HepG2 (cell line): ENCODE measurements at regions not wholly inside any gene's neighbourhood (a gene's known extent, or its start where the extent isn't known, plus 50 kb on each side); places are given as distances from the start of the nearest gene placed in this dataset.

Experiments
- ATAC-seq: fragments of 200-7000 bp; cut with Tn5 transposase; 3 replicates; pipeline ENCODE4 v1.9.1; 2020; ENCODE audit warnings: mild to moderate bottlenecking, moderate library complexity
- BruUV-seq: library from RNA; stranded (reverse); fragments of 400-500 nt; replicated peaks from 2 replicates; lab custom pipeline; 2021; lab: Mats Ljungman, UMichigan
- CTCF ChIA-PET: fragments of 300-600 bp; formaldehyde crosslinking; extraction: SDS; loops from one replicate; lab custom pipeline; 2021; ENCODE audit warnings: low total read pairs, inconsistent platforms, low intra/inter-chr PET ratio; lab: Yijun Ruan, JAX
- POLR2A ChIA-PET: fragments of 350-600 bp; sonication (Branson Sonifier 250); formaldehyde crosslinking; loops from one replicate; lab custom pipeline; 2020; ENCODE audit warnings: antibody characterized with exemption, inconsistent platforms; lab: Yijun Ruan, JAX
- DNase-seq: peaks from one replicate; pipeline ENCODE4 v3.0.0-alpha.2; 2015; ENCODE audit warnings: low spot score
- FAIRE-seq: peaks from 3 replicates; lab custom pipeline; 2011; peaks lifted over from hg19 to GRCh38; lab: Jason Lieb, UNC
- H2AFZ ChIP-seq: one replicate; pipeline ENCODE4 v1.6.1; 2011; ENCODE audit warnings: low read length, inconsistent platforms
- H3K27ac ChIP-seq: fragments of 300-600 bp; 3 replicates; pipeline ENCODE4 v1.8.0; 2011; ENCODE audit warnings: mixed run types, mild to moderate bottlenecking, mixed read lengths, low read length, inconsistent platforms; ENCODE audit not compliant: insufficient read depth; ENCODE audit errors: extremely low read length
- H3K27me3 ChIP-seq, 2 experiments: fragments of 200-600 bp in 1 of 2; 2 replicates in 1 of 2; 3 replicates in 1 of 2; pipeline versions ENCODE4 v1.6.0 to v1.8.0; 2011; ENCODE audit warnings: low read length in 2 of 2, mild to moderate bottlenecking in 2 of 2, moderate library complexity in 2 of 2, inconsistent platforms in 1 of 2; ENCODE audit not compliant: insufficient read depth in 2 of 2, control insufficient read depth in 1 of 2
- H3K36me3 ChIP-seq, 2 experiments: fragments of 200-600 bp in 1 of 2; replicated peaks in 1 of 2; 2 replicates in 1 of 2; 3 replicates in 1 of 2; pipeline versions ENCODE4 v1.5.1 to v1.8.0; 2011; ENCODE audit warnings: low read length in 2 of 2, inconsistent platforms in 1 of 2; ENCODE audit not compliant: insufficient read depth in 2 of 2, control insufficient read depth in 1 of 2
- H3K4me1 ChIP-seq: 2 replicates; pipeline ENCODE4 v1.5.1; 2012; ENCODE audit warnings: low read length, inconsistent platforms; ENCODE audit not compliant: insufficient read depth
- H3K4me2 ChIP-seq: 2 replicates; pipeline ENCODE4 v1.6.0; 2011; ENCODE audit warnings: low read depth, low read length, inconsistent platforms
- H3K4me3 ChIP-seq, 3 experiments: fragments of 200-600 bp in 1 of 3; sonication (generic), shearing (Covaris generic) in 1 of 3; replicated peaks in 1 of 3; 2 replicates each; pipeline ENCODE4 v1.5.1; 2011 to 2016; ENCODE audit warnings: low read length in 3 of 3, inconsistent platforms in 2 of 3, low read depth in 2 of 3, mild to moderate bottlenecking in 2 of 3, control low read depth in 1 of 3, mixed read lengths in 1 of 3; ENCODE audit not compliant: insufficient read depth in 1 of 3
- H3K79me2 ChIP-seq: one replicate; pipeline ENCODE4 v1.6.1; 2011; ENCODE audit warnings: low read length, inconsistent platforms; ENCODE audit not compliant: insufficient read depth
- H3K9ac ChIP-seq: 2 replicates; pipeline ENCODE4 v1.6.0; 2011; ENCODE audit warnings: mild to moderate bottlenecking, low read depth, low read length, inconsistent platforms; ENCODE audit not compliant: insufficient read depth
- H3K9me3 ChIP-seq: 2 replicates; pipeline ENCODE4 v1.5.1; 2012; ENCODE audit warnings: mild to moderate bottlenecking, low read length
- H4K20me1 ChIP-seq: 2 replicates; pipeline ENCODE4 v1.6.0; 2011; ENCODE audit warnings: inconsistent platforms, mild to moderate bottlenecking, low read length, moderate library complexity; ENCODE audit not compliant: insufficient read depth
- EED ChIP-seq: sonication (generic); formaldehyde crosslinking; IDR thresholded peaks from 2 replicates; pipeline ENCODE4 v1.5.0; 2020; ENCODE audit warnings: mild to moderate bottlenecking, missing genetic modification reagents
- EZH2 ChIP-seq: conservative IDR thresholded peaks from 2 replicates; pipeline ENCODE4 v1.6.1; 2012; ENCODE audit warnings: mild to moderate bottlenecking, low read depth, low read length, moderate library complexity
- HDAC6 ChIP-seq: fragments of 200-600 bp; sonication (generic); IDR thresholded peaks from 2 replicates; pipeline ENCODE4 v1.7.0; 2017; ENCODE audit warnings: mild to moderate bottlenecking, antibody characterized with exemption, low read length, low read depth
- HNRNPLL ChIP-seq: fragments of 200-400 bp; formaldehyde crosslinking; IDR thresholded peaks from 2 replicates; pipeline ENCODE4 v1.6.1; 2017; ENCODE audit warnings: mild to moderate bottlenecking, low read depth, low read length; ENCODE audit not compliant: poor library complexity, severe bottlenecking
- PCBP2 ChIP-seq: fragments of 200-400 bp; formaldehyde crosslinking; optimal IDR thresholded peaks from 2 replicates; pipeline ENCODE3; 2018; ENCODE audit warnings: low read length, low read depth; ENCODE audit not compliant: poor library complexity, severe bottlenecking
- RBM39 ChIP-seq: fragments of 200-400 bp; formaldehyde crosslinking; IDR thresholded peaks from one replicate; pipeline ENCODE4 v1.6.1; 2018; ENCODE audit warnings: antibody characterized with exemption, mild to moderate bottlenecking, low read depth, low read length; ENCODE audit not compliant: poor library complexity, severe bottlenecking
- ZFP90 ChIP-seq: sonication (generic); formaldehyde crosslinking; IDR thresholded peaks from 2 replicates; pipeline ENCODE4 v1.8.0; 2022; ENCODE audit warnings: missing genetic modification reagents, mild to moderate bottlenecking, inconsistent platforms, borderline replicate concordance
- ZNF143 ChIP-seq: sonication (generic); formaldehyde crosslinking; IDR thresholded peaks from 2 replicates; pipeline ENCODE4 v1.4.0; 2020; ENCODE audit warnings: missing genetic modification reagents
- ZNF234 ChIP-seq: sonication (generic); formaldehyde crosslinking; conservative IDR thresholded peaks from 2 replicates; pipeline ENCODE4 v1.5.1; 2020; ENCODE audit warnings: mild to moderate bottlenecking, missing genetic modification reagents
- ZNF549 ChIP-seq: sonication (generic); formaldehyde crosslinking; IDR thresholded peaks from 2 replicates; pipeline ENCODE4 v1.5.0; 2020; ENCODE audit warnings: missing genetic modification reagents
- WGBS: methylation state at CpG from one replicate; pipeline ENCODE4 v1.1.6; 2017; ENCODE audit warnings: low lambda C conversion rate; 5-methylcytosine and 5-hydroxymethylcytosine counted together
- in situ Hi-C: cut with HindIII; loops from 2 replicates; pipeline ENCODE4 v1.10.0; 2017; ENCODE audit warnings: low pct_unique_long_range_greater_than_20kb; ENCODE audit not compliant: extremely low pct_ligation_motif_present
- intact Hi-C: fragments of 100-400 bp; cut with micrococcal nuclease; formaldehyde crosslinking; loops from one replicate; pipeline ENCODE4 v1.10.0; 2022; ENCODE audit not compliant: unreplicated experiment
- TF ChIP-seq, protein P1 (sequence below): sonication (generic); formaldehyde crosslinking; IDR thresholded peaks from 2 replicates; pipeline ENCODE4 v1.5.0; 2020; ENCODE audit warnings: missing genetic modification reagents, mild to moderate bottlenecking, borderline replicate concordance

DNA sequence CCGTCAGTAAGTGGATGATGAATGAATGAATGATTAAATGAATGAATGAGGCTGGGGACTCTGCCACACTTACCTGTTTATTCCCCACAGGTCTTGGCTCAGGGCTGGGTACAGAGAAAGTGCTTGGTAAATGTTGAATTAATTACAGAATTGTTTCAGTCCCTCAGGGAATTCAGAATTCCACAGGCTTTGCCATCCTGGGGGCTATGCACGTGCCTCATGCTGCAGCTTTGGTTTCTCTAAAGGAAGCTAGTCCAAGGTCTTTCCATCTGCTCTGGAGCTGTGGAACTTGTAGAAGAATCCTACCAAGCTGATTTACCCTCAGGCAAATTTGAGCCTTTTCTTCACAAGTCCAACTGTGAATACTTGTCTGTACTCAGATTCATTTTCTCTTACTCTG is 376.8 kb upstream of the AJAP1 start:
- 44% methylated on average over 2 of the region's 2 CpGs for WGBS
- H2AFZ ChIP-seq: no peak overlapping the region
- peaks cover 19% of the 10 kb centered on the region for H3K9me3 ChIP-seq
- in situ Hi-C loops: no loop called here
- no TSS peak for BruUV-seq
- H3K36me3 ChIP-seq: no peaks in the 10 kb centered on the region
- H3K4me1 ChIP-seq: peaks cover 31% of the 10 kb centered on the region
- H3K27ac ChIP-seq: no peak overlapping the region
- CTCF ChIA-PET: no interaction called here
- no peaks in the 10 kb centered on the region for H3K79me2 ChIP-seq
- POLR2A ChIA-PET: no interaction called here
- intact Hi-C loops: no loop called here
- DNase-seq: no peak
- ATAC-seq: no peak
- H3K4me3 ChIP-seq: no peak overlapping the region
- H3K9ac ChIP-seq: no peak overlapping the region
- TF ChIP-seq EZH2: no peak
- peak; percentile 99 for TF ChIP-seq ZFP90
- no peak for TF ChIP-seq EED
- TF ChIP-seq, protein P1, sequence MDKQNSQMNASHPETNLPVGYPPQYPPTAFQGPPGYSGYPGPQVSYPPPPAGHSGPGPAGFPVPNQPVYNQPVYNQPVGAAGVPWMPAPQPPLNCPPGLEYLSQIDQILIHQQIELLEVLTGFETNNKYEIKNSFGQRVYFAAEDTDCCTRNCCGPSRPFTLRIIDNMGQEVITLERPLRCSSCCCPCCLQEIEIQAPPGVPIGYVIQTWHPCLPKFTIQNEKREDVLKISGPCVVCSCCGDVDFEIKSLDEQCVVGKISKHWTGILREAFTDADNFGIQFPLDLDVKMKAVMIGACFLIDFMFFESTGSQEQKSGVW (CRISPR knock-in tag): no peak
- no peak for TF ChIP-seq HDAC6
- H4K20me1 ChIP-seq: no peaks in the 10 kb centered on the region
- no peak overlapping the region for H3K4me2 ChIP-seq
- no peak for FAIRE-seq
- no peaks in the 10 kb centered on the region for H3K27me3 ChIP-seq

DNA sequence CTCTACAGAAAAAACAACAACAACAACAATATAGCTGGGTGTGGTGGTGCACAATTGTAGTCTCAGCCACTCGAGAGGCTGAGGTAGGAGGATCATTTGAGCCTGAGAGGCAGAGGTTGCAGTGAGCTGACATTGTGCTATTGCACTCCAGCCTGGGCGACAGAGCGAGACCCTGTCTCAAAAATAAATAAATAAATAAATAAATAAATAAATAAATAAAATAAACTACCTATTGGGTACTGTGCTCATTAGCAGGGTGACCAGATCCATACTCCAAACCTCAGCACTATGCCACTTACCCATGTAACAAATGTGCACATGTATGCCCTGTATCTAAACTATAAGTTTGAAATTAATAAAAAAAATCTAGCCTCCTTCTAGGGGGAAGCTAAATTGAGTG is 369.4 kb upstream of the AJAP1 start:
- no peak overlapping the region for H3K4me2 ChIP-seq
- DNase-seq (no peak), ATAC-seq (no peak), FAIRE-seq (no peak)
- BruUV-seq: no TSS peak
- H3K9me3 ChIP-seq: no peaks in the 10 kb centered on the region
- intact Hi-C loops: no loop called here
- H3K36me3 ChIP-seq: no peaks in the 10 kb centered on the region
- no peak for TF ChIP-seq ZNF143 (CRISPR knock-in tag)
- no peak for TF ChIP-seq RBM39
- no peak for TF ChIP-seq PCBP2
- no peak for TF ChIP-seq ZNF234
- TF ChIP-seq HNRNPLL: no peak
- no peak for TF ChIP-seq ZNF549 (CRISPR knock-in tag)
- 36% methylated on average over 3 of the region's 3 CpGs for WGBS
- in situ Hi-C loops: no loop called here
- ChIA-PET CTCF (no interaction called here), POLR2A (no interaction called here)
- H3K27ac ChIP-seq: no peak overlapping the region
- no peaks in the 10 kb centered on the region for H3K79me2 ChIP-seq
- no peaks in the 10 kb centered on the region for H3K4me1 ChIP-seq
- no peak overlapping the region for H2AFZ ChIP-seq
- no peak overlapping the region for H3K9ac ChIP-seq
- H4K20me1 ChIP-seq: no peaks in the 10 kb centered on the region
- no peaks in the 10 kb centered on the region; a peak in 1 of 5 replicates for H3K27me3 ChIP-seq
- H3K4me3 ChIP-seq: no peak overlapping the region
